GDM1 (cell line): ENCODE measurements at regions not wholly inside any gene's neighbourhood (a gene's known extent, or its start where the extent isn't known, plus 50 kb on each side); places are given as distances from the start of the nearest gene placed in this dataset.
"Not testable (repeated sequence)": the region's sequence is repeated elsewhere in the genome, so short reads cannot be mapped to it uniquely, and the experiment has no call there.

Source experiments
- DNase-seq: peaks from one replicate; lab custom pipeline; 2025; lab: John Stamatoyannopoulos, UW

- DNase-seq: not testable (repeated sequence)
Measured at GRCh38 chr1:206361978-206362543, 108.2 kb upstream of the IKBKE start.

- DNase-seq: not testable (repeated sequence)
Measured at GRCh38 chr1:206362994-206363393, 107.3 kb upstream of the IKBKE start.

GRCh38 chr1:206365271-206365670 is 105.0 kb upstream of the IKBKE start:
- not testable (repeated sequence) for DNase-seq

DNA sequence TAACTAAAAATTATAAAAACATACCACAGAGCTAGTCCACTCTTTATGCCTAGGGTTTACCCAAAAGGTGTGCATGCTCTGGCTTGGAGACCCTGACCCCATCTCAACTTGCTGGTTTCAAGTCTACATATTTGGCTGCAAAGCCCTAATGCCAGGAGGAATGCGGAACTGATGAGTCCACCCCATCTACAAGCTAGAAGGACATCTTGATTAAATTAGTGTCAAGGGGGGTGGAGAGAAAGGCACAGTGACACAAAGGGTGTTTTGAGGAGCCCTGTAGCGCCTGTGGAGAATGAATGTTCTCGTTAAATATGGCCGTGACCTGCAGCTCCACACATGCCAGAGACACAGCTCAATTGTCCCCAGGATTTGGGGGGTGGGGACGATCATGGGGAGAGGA is 104.1 kb upstream of the IKBKE start:
- not testable (repeated sequence) for DNase-seq

DNA sequence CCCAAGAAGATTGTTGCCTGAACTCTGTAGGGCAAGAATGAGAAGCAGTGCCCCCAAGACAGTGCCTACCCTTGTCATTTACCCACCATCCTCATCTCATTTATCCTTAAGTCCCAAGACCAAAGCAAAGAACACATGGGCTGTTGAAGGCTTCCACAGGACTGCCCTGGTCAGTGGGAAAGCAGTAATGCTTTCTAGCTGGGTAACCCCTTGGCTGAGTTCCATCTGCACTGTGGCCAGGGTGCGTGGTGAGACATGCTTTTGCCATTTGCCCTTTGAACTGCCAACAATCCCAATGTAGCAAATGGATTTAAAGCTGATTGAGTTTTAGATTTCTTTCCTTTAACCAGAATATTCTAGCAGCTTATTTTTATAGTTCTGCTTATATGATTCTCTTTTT is 103.5 kb upstream of the IKBKE start:
- not testable (repeated sequence) for DNase-seq

- not testable (repeated sequence) for DNase-seq
Measured at GRCh38 chr1:206367955-206368622, 102.2 kb upstream of the IKBKE start.

DNA sequence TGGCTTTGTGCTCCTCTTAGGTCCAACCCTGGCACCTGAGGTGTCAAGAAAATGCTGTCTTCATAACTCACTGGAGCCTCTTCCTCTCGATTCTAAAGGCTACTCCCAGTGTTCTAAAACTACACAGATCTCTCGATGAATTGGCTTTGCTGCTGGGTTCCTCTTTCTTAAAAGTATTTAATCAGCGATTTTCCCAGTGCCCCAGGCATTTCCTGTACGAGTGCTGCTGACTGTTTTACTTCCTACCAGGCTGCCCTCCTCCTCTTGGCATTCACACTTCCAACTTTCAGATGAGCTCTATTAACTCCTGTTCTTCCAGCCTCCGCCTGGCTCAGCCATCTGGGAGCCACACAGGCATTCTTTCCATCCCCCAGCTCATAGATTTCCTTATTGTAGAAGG is 95.6 kb upstream of the IKBKE start:
- DNase-seq: not testable (repeated sequence)

- not testable (repeated sequence) for DNase-seq
Measured at GRCh38 chr1:206375552-206375951, 94.7 kb upstream of the IKBKE start.

GRCh38 chr1:206378506-206378905 is 91.8 kb upstream of the IKBKE start:
- not testable (repeated sequence) for DNase-seq

DNA sequence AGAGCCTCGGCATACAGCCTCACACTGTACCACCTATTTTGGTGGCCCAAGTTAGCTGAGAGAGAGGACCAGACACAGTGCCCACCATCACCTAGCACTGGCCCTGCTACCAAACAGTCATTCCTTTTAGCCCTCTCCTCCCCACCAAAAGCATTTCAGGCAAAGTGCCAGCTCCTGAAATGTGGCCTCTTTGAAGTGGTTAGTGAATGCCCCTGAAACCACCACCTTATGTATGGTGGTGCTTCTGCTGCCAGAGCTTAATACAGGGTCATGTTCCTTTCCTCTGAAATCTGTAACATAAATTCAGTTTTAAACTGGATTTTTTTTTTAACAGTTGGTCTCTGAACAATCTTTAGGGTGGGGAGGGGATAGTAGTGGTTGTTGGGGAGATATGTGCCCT is 91.0 kb upstream of the IKBKE start:
- not testable (repeated sequence) for DNase-seq

DNA sequence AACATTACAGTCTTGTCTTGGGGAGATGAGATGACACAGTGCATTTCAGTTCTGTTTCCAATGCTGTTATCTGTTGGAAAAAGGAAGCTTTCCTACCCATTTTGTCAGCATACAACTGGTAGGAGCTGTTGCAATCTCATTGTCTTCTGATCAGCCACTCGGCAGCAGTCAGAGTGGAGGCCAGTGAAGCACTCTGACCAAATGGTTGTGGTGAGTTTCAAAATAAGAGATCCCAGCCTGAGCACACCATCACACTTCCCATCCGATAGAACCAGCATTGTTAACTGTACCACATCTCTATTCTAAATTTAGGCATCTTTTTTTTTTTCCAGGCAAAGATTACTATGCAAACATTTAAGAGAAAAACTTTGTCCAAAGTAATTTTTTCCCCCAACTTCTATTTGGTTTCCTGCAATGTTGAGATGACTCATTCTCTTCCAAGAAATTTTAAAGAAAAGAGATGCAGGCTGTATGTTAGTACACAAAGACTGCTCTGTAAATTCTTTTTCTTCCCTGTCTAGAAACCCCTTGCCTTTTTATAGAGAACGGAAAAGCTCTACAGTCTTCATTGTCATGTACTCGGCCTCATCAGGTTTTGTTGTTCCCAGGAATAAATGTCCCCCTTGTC is 90.0 kb upstream of the IKBKE start:
- DNase-seq: not testable (repeated sequence)

DNA sequence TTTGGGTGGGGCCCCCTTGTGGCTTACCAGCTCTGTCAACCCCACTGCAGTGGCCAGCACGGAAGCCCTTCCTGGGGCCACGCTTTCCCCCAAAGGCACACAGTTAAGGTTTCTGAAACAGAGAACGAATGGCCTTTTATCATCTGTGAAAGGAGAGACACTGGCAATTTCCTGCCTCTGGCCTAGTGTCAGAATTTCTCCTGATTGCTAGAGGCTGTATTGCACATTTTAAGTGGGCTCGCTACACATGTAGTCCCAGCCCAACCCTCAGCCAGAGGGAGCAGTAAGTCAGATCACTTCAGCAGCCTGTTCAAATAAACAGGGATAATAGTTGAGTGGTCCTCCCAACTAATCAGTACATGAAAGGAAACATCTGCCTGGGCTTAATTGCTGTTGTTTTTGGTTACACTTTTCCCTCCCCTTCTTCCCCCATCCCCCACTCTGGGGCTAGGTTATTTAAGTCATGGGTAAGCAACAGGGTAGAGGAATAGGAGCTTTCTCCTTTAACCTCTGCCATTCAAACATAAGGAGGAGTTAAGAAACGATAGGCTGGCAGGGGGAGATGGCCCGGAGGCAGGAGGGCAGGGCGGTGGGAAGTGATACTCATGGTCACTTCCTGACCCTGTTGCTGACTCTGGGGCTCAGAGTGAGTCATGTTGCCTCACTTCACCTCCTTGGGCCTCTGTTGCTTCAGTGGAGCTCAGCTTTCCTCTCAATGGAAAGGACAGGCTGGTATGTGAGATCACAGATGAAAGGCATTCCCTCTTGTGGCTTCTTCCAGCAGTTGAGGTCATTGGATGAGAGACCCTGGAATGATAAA is 89.3 kb upstream of the IKBKE start:
- DNase-seq: peak; percentile 13

GRCh38 chr1:206384029-206384807 is 86.1 kb upstream of the IKBKE start:
- peak; percentile 21 for DNase-seq

GRCh38 chr1:206384891-206385290 is 85.4 kb upstream of the IKBKE start:
- DNase-seq: not testable (repeated sequence)

DNA sequence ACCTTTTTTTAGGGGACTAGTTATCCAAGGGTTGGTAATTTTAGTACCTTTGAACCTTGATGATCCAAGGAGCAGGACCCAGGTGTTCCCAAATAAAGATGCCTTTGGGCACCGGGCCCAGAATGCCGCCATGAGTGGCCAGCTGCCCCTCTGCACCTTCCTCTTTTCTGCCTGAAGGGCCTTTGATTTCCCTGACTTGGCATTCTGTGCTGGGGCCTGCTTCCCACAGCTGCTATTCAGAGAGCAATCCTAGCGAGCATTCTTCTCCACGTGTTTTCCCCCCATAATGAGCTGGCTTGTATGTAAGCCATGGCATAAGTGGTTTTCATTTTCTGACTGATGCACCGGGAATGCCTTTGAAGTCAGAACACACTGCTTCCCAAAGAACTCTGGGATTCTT is 82.6 kb upstream of the IKBKE start:
- not testable (repeated sequence) for DNase-seq

DNA sequence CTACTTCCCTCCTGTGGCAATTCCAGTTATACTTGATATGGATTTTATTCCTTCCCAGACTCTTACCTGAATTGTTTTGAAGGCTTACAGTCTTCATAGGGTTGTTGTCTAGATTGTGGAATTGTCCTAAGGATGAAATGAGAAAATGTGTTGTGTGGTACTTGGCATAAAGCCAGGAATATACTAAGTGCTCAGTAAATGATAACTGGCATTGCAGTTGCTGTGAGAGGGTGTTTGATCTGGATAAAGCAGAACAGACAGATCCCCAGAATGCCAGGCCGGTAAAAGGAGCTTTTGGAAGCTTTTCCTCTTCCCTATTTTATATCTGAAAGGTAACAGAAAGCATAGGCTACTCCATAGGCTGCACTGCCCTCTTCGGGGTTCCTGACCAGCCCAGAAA is 78.4 kb upstream of the IKBKE start:
- DNase-seq: not testable (repeated sequence)

DNA sequence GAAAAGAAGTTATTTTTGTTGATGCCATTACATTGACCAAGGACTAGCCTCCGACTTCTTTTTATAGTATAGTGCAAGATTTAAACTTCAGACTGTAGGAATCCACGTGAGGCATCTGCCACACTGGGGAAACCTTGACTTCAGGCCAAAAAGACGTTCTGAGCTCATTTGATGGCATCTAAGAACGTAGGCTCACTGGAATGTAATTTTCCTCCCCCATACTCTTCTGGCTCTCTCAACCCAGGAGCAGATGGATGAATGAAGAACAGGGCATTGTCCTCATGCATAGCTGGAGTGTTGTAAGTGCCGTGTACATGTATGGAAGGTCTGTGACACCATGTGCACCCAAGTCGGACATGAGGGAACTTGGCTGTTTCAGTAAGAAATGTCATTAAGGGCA is 72.8 kb upstream of the IKBKE start:
- DNase-seq: not testable (repeated sequence)

GRCh38 chr1:206398261-206398660 is 72.0 kb upstream of the IKBKE start:
- DNase-seq: not testable (repeated sequence)

- DNase-seq: not testable (repeated sequence)
Measured at GRCh38 chr1:206403612-206404307, 66.5 kb upstream of the IKBKE start.

GRCh38 chr1:206404309-206405027 is 65.8 kb upstream of the IKBKE start:
- DNase-seq: not testable (repeated sequence)
